ENCODE measurements at regions not wholly inside any gene's neighbourhood (a gene's known extent, or its start where the extent isn't known, plus 50 kb on each side); places are given as distances from the start of the nearest gene placed in this dataset.

DNA sequence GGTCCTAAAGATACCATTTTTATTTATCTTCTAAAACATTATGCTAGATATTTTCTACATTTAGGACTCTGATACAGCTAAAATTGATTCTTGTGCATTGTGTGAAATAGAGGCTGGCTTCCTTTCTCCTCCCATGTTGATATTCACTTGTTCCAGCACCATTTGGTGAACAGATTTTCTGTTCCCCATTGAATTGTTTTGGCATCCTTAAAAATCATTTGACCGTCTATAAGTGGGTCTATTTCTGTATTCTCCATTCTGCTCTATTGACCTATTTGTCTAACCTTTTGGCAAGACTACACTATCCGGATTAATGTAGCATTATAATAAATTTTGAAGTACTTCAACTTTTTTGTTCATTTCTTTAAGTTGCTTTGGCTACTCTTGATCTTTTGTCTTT lies 2689.2 kb downstream of the PCDH9 start:
- no peaks in the 10 kb centered on the region for H3K27me3 Mint-ChIP-seq
- TF ChIP-seq, protein P1, sequence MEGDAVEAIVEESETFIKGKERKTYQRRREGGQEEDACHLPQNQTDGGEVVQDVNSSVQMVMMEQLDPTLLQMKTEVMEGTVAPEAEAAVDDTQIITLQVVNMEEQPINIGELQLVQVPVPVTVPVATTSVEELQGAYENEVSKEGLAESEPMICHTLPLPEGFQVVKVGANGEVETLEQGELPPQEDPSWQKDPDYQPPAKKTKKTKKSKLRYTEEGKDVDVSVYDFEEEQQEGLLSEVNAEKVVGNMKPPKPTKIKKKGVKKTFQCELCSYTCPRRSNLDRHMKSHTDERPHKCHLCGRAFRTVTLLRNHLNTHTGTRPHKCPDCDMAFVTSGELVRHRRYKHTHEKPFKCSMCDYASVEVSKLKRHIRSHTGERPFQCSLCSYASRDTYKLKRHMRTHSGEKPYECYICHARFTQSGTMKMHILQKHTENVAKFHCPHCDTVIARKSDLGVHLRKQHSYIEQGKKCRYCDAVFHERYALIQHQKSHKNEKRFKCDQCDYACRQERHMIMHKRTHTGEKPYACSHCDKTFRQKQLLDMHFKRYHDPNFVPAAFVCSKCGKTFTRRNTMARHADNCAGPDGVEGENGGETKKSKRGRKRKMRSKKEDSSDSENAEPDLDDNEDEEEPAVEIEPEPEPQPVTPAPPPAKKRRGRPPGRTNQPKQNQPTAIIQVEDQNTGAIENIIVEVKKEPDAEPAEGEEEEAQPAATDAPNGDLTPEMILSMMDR (IDR thresholded peaks at IDR 0.05; ENCODE audit: unreplicated experiment): no peak
- no peak overlapping the region for H3K27ac Mint-ChIP-seq
- no peaks in the 10 kb centered on the region for H3K9me3 Mint-ChIP-seq (ENCODE audit: low read depth)
- no peak for DNase-seq (ENCODE audit: low spot score, unreplicated experiment)
- no peak overlapping the region for H3K4me3 Mint-ChIP-seq (ENCODE audit: low read depth)
- H3K4me1 Mint-ChIP-seq (ENCODE audit: low read depth): peaks cover 7% of the 10 kb centered on the region
- H3K36me3 Mint-ChIP-seq (ENCODE audit: insufficient read depth): no peaks in the 10 kb centered on the region

DNA sequence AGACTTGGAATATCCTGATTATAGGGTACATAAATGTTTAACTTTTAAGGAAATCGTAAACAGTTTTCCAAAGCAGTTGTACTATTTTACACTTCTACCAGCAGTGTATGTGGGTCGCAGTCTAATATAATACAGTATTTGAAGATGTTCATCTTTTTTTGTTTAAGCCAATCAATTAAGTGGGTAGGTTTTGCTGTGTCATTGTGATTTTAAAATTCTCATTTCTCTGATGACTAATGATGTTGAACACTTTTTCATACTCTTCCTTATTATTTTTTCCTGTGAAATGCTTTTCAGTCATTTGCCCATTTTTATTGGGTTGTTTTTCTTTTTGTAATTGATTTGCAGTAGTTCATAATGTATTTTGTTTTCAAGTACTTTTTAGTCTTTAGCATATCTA lies 2689.7 kb downstream of the PCDH9 start:
- Mint-ChIP-seq H3K36me3 (ENCODE audit: insufficient read depth) (no peaks in the 10 kb centered on the region), H3K4me3 (ENCODE audit: low read depth) (no peak overlapping the region), H3K4me1 (ENCODE audit: low read depth) (peaks cover 7% of the 10 kb centered on the region)

DNA sequence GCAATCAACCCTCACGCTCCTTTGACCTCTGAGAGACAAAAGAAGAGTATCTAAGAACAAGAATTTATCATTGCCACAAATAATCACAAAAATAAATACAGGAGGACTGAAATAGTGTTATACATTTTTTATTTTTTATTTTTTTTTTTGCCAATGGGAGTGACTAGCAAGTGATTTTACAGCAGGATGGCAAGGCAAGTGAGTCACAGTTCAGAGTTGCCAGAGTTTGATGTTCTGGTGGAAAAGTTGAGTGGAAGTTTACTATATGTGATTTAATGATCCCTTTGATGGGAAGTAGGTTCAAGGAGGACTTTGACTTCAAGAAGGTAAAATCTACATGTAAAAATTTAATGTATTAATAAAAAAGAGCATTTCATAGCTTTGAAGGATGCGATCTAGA lies 2691.4 kb downstream of the PCDH9 start:
- TF ChIP-seq, protein P1 (IDR thresholded peaks at IDR 0.05; ENCODE audit: unreplicated experiment): no peak

More for the DNA sequence above, 2689.7 kb downstream of the PCDH9 start:
- TF ChIP-seq, protein P1 (IDR thresholded peaks at IDR 0.05; ENCODE audit: unreplicated experiment): no peak
- H3K27me3 Mint-ChIP-seq: no peaks in the 10 kb centered on the region
- no peak overlapping the region for H3K27ac Mint-ChIP-seq
- DNase-seq (ENCODE audit: low spot score, unreplicated experiment): no peak
- no peaks in the 10 kb centered on the region for H3K9me3 Mint-ChIP-seq (ENCODE audit: low read depth)

DNA sequence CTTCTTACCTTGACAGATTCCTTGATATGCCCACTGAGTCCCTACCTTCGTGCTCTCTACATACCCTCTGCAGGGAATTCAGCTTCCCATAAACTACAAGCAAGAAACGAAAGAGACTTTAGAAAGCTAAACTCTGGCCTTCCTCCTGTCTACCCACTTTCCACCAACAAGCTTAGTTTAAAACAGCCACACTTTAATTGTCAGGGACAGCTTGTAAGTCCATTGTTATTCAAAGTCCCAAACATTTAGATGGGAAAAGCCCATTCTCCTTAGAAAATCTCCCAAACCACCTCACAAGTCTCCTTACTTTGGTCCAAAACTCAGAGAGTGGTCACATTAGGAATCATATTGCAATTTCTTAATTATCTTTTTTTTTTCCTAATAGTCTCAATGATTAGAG lies 2695.8 kb downstream of the PCDH9 start:
- TF ChIP-seq, protein P1 (IDR thresholded peaks at IDR 0.05; ENCODE audit: unreplicated experiment): no peak
- Mint-ChIP-seq H3K27ac (no peak overlapping the region), H3K36me3 (ENCODE audit: insufficient read depth) (no peaks in the 10 kb centered on the region), H3K4me3 (ENCODE audit: low read depth) (no peak overlapping the region), H3K4me1 (ENCODE audit: low read depth) (peaks cover 7% of the 10 kb centered on the region), H3K9me3 (ENCODE audit: low read depth) (peaks cover 3% of the 10 kb centered on the region), H3K27me3 (no peaks in the 10 kb centered on the region)
- no peak for DNase-seq (ENCODE audit: low spot score, unreplicated experiment)

More for the DNA sequence above, 2691.4 kb downstream of the PCDH9 start:
- Mint-ChIP-seq H3K27ac (no peak overlapping the region), H3K36me3 (ENCODE audit: insufficient read depth) (no peaks in the 10 kb centered on the region), H3K4me3 (ENCODE audit: low read depth) (no peak overlapping the region), H3K27me3 (no peaks in the 10 kb centered on the region), H3K9me3 (ENCODE audit: low read depth) (no peaks in the 10 kb centered on the region), H3K4me1 (ENCODE audit: low read depth) (peaks cover 7% of the 10 kb centered on the region)
- DNase-seq (ENCODE audit: low spot score, unreplicated experiment): no peak

DNA sequence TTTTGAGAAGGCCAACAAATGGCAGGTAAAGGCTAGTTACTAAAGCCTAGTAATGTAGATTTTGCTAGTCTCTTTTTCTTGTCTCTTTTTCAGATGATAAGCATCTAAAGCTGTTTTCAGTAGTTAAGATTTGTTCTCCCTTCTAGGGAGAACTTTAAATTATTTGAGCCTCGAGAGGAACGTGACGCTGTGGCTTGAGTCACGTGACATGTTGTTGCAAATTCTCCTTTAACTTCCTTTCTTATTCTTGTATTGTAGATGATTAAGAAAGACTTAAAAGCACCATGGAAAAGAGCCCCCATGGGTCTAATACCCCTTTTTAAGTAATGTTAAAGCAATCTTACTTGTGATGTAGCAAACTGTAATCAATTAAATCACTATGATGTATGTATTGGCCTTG lies 2698.7 kb downstream of the PCDH9 start:
- Mint-ChIP-seq H3K27me3 (no peaks in the 10 kb centered on the region), H3K4me3 (ENCODE audit: low read depth) (no peak overlapping the region), H3K36me3 (ENCODE audit: insufficient read depth) (no peaks in the 10 kb centered on the region), H3K27ac (no peak overlapping the region), H3K9me3 (ENCODE audit: low read depth) (peaks cover 3% of the 10 kb centered on the region), H3K4me1 (ENCODE audit: low read depth) (no peaks in the 10 kb centered on the region)
- TF ChIP-seq, protein P1 (IDR thresholded peaks at IDR 0.05; ENCODE audit: unreplicated experiment): no peak
- DNase-seq (ENCODE audit: low spot score, unreplicated experiment): no peak
